ENCODE measurements at regions not wholly inside any gene's neighbourhood (a gene's known extent, or its start where the extent isn't known, plus 50 kb on each side); places are given as distances from the start of the nearest gene placed in this dataset.

GRCh38 chr6:134546962-134547645 is 229.2 kb upstream of the SGK1 start:
- TF ChIP-seq POLR2AphosphoS5 (IDR thresholded peaks at IDR 0.05; ENCODE audit: insufficient read depth, low read depth, low read length), result no peak
- TF ChIP-seq, protein P1, sequence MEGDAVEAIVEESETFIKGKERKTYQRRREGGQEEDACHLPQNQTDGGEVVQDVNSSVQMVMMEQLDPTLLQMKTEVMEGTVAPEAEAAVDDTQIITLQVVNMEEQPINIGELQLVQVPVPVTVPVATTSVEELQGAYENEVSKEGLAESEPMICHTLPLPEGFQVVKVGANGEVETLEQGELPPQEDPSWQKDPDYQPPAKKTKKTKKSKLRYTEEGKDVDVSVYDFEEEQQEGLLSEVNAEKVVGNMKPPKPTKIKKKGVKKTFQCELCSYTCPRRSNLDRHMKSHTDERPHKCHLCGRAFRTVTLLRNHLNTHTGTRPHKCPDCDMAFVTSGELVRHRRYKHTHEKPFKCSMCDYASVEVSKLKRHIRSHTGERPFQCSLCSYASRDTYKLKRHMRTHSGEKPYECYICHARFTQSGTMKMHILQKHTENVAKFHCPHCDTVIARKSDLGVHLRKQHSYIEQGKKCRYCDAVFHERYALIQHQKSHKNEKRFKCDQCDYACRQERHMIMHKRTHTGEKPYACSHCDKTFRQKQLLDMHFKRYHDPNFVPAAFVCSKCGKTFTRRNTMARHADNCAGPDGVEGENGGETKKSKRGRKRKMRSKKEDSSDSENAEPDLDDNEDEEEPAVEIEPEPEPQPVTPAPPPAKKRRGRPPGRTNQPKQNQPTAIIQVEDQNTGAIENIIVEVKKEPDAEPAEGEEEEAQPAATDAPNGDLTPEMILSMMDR (IDR thresholded peaks at IDR 0.05; ENCODE audit: extremely low read depth in 1 of 2, insufficient read depth in 1 of 2, low read depth in 1 of 2, low read length in 2 of 2), result no peak
- no peak for TF ChIP-seq GATA2 (IDR thresholded peaks at IDR 0.05; ENCODE audit: insufficient read depth, insufficient read length, low read depth, low read length)
- TF ChIP-seq MYC (IDR thresholded peaks at IDR 0.05; ENCODE audit: low read depth, low read length), result no peak

Data from endothelial cell of umbilical vein (primary cell).